ENCODE measurements at regions not wholly inside any gene's neighbourhood (a gene's known extent, or its start where the extent isn't known, plus 50 kb on each side); places are given as distances from the start of the nearest gene placed in this dataset.

DNA sequence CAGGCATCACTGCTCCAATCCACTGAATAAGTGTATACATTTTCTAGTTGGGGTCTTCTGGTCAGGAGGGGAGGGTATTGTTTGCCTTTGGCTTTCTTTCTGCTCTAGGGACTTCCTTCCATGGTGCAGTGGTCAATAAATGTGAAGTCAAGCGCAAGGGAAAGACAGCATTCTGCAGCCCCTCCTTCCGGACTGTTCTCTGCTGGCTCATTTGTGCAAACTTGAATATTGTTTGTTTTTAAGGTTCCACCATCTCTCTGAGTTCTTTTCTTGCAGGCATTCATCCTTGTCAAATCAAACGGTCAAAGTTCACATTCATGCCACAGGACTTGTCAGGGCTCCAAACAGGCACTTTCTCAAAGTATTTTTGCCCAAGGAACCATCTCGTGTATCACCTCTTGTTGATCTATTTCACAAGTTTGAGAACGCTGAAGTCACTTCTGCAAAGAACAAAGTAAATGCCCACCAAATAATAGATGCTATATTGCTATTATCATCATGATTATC is 205.6 kb upstream of the KAZN start:
- DNase-seq (ENCODE audit: extremely low read depth, low read depth): no peak
- TF ChIP-seq, protein P1, sequence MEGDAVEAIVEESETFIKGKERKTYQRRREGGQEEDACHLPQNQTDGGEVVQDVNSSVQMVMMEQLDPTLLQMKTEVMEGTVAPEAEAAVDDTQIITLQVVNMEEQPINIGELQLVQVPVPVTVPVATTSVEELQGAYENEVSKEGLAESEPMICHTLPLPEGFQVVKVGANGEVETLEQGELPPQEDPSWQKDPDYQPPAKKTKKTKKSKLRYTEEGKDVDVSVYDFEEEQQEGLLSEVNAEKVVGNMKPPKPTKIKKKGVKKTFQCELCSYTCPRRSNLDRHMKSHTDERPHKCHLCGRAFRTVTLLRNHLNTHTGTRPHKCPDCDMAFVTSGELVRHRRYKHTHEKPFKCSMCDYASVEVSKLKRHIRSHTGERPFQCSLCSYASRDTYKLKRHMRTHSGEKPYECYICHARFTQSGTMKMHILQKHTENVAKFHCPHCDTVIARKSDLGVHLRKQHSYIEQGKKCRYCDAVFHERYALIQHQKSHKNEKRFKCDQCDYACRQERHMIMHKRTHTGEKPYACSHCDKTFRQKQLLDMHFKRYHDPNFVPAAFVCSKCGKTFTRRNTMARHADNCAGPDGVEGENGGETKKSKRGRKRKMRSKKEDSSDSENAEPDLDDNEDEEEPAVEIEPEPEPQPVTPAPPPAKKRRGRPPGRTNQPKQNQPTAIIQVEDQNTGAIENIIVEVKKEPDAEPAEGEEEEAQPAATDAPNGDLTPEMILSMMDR (IDR thresholded peaks at IDR 0.05; ENCODE audit: low read depth, low read length, missing control alignments): no peak

DNA sequence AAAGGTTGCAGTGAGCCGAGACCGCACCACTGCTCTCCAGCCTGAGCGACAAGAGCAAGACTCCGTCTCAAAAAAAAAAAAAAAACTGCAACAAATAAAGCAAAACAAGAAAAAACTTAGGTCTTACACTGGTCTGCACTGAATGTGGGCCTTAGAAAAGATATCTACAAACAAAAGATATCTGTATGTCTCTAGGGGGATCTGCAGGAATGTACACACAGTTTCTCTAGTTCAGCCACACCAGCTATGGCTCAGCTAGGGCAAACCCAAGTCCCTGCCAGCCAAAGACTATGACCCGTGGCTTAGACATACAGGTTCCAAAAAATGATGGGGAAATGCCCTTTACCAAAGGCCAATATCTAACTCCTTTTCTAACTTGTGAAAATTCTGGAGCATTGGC is 202.4 kb upstream of the KAZN start:
- DNase-seq (ENCODE audit: extremely low read depth, low read depth): no peak
- H3K4me3 ChIP-seq (replicated peaks; ENCODE audit: low read depth, low read length): no peak overlapping the region
- TF ChIP-seq, protein P1 (IDR thresholded peaks at IDR 0.05; ENCODE audit: low read depth, low read length, missing control alignments): no peak

More for the DNA sequence above, 205.6 kb upstream of the KAZN start:
- H3K4me3 ChIP-seq (replicated peaks; ENCODE audit: low read depth, low read length): no peak overlapping the region

DNA sequence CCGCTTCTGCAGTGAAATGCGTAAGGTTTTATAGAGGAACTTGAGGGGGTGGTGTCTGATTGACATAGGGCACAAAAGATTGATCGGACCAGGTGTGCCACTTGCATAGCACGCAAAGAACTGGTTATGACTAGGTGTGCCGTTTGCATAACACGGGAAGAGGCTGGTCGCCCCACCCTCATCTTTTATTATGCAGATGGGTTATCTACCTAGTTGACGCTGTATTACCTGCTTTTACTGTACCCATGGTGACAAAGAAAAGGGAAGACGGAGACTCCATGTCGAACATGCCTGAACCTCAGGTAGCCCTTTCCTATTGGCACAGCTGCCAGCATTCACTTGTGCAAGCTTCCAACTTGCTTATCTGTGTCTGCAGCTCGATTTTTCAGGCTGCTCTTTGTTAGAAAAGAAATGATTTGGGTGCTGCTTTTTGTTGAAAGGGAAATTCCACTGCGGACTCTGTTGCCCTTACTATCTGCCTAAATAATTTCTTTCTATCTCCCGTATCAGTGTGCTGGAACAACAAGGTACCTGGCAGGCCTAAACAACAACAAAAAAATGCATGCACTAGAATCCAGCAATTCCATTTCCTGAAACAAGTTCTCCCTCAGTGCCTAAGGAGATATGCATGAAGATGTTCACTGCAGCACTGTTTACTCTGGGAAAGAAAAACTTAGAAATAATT is 194.4 kb upstream of the KAZN start:
- TF ChIP-seq, protein P1 (IDR thresholded peaks at IDR 0.05; ENCODE audit: low read depth, low read length, missing control alignments): no peak
- no peak overlapping the region for H3K4me3 ChIP-seq (replicated peaks; ENCODE audit: low read depth, low read length)
- no peak for DNase-seq (ENCODE audit: extremely low read depth, low read depth)

DNA sequence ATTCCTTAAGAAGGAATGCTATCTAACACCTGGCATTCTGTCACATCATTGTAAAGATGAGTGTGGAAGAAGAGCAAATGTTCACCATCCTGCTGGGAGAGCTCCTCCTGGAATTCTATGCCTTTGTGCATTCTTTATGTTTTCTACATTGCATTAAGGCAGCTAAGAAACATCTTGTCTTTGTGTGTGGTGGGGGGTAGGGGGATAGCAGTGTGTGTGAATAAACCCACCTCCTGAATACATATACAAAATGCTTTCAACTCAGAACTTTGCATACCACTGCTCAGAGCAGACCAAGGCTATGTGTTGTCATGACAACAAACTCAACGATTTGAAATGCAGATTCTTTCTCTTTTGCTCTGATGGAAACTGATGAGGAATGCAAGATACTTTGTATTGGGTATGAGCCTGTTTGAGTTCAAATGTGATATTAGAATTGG is 193.6 kb upstream of the KAZN start:
- no peak for DNase-seq (ENCODE audit: extremely low read depth, low read depth)
- TF ChIP-seq, protein P1 (IDR thresholded peaks at IDR 0.05; ENCODE audit: low read depth, low read length, missing control alignments): no peak
- H3K4me3 ChIP-seq (replicated peaks; ENCODE audit: low read depth, low read length): no peak overlapping the region

DNA sequence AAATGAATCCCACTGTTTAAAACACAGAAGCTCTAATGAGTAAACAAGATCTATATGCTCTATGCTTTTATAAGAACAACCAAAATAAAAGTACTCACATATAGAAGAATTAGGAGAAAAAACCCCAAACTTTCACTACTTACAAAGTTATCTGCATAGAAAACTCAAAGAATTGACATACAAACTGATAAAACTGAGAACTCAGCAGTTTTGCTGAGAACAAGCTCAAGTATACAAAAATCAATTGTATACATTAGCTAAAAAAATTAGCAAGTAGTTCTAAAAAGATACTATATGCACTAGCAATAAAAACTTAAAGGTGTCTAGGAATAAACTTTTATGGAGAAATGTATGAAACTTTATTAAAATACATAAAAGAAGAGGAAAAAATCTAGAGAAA is 186.2 kb upstream of the KAZN start:
- DNase-seq (ENCODE audit: extremely low read depth, low read depth): no peak
- TF ChIP-seq, protein P1 (IDR thresholded peaks at IDR 0.05; ENCODE audit: low read depth, low read length, missing control alignments): no peak
- H3K4me3 ChIP-seq (replicated peaks; ENCODE audit: low read depth, low read length): no peak overlapping the region

DNA sequence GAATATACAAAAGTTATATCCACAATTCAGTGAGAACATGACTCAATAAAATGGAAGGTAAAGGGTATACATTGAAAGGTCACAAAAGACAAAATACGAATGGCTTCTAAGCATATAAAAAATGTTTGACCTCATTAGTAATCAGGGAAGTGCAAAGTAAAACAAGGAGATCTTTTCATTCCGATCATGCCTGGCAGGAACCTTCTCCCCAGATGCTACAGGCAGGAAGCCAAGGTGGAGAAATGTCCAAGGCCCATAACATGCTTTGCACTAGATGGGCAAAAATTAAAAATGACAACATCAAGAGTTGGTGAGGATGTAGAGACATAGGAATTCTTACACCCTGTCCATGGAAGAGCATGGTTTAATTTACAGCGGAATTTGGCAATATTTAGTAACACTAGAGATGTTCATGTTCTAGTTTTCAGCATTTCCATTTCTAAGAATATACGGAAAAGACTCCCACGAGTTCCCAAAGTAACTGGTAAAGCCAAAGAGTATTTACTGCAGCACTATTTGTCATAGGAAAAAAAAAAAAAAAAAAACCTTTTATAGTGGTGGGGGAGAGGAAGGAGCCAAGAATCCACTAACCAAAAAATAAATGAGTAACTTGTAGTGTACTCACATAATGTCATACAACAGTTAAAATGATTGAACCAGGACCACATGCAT is 184.5 kb upstream of the KAZN start:
- no peak overlapping the region for H3K4me3 ChIP-seq (replicated peaks; ENCODE audit: low read depth, low read length)
- DNase-seq (ENCODE audit: extremely low read depth, low read depth): no peak
- TF ChIP-seq, protein P1 (IDR thresholded peaks at IDR 0.05; ENCODE audit: low read depth, low read length, missing control alignments): no peak
